Stomach (tissue), 8 donors: ENCODE measurements at regions not wholly inside any gene's neighbourhood (a gene's known extent, or its start where the extent isn't known, plus 50 kb on each side); places are given as distances from the start of the nearest gene placed in this dataset.

ENCODE experiments used
- DNase-seq, 2 donors: peaks; one replicate each; pipeline versions ENCODE4 v3.0.0 to v3.0.0-alpha.2; 2013 to 2019
- H3K27ac ChIP-seq, 5 donors: fragments of 200-600 bp in 4 of 5; sonication (generic) in 4 of 5; one replicate each; pipeline ENCODE4 v1.5.1; 2013 to 2019; ENCODE audit warnings: mild to moderate bottlenecking in 1 of 5, moderate library complexity in 1 of 5
- H3K27me3 ChIP-seq, 3 donors: fragments of 200-600 bp; sonication (generic); one replicate each; pipeline ENCODE4 v1.5.1; 2017 to 2019; ENCODE audit warnings: mixed run types in 1 of 3
- H3K36me3 ChIP-seq, 4 donors: fragments of 200-600 bp; sonication (generic); 1 replicate in 3 of 4; 2 replicates in 1 of 4; pipeline ENCODE4 v1.5.1; 2016 to 2019
- H3K4me1 ChIP-seq, 4 donors: fragments of 200-600 bp; sonication (generic); one replicate each; pipeline ENCODE4 v1.5.1; 2016 to 2019
- H3K4me3 ChIP-seq, 4 donors: fragments of 200-600 bp; sonication (generic) in 3 of 4; one replicate each; pipeline ENCODE4 v1.5.1; 2016 to 2019; ENCODE audit warnings: mild to moderate bottlenecking in 1 of 4
- H3K9me3 ChIP-seq, 4 donors: fragments of 200-600 bp; sonication (generic); one replicate each; pipeline ENCODE4 v1.5.1; 2016 to 2019
- EP300 ChIP-seq: sonication (generic); formaldehyde crosslinking; IDR thresholded peaks from one replicate; pipeline ENCODE4 v1.6.1; 2017; ENCODE audit warnings: antibody characterized with exemption
- POLR2A ChIP-seq, 4 donors: fragments of 450-650 bp; IDR thresholded peaks; one replicate each; pipeline ENCODE4 v1.6.1; 2016; ENCODE audit warnings: antibody characterized with exemption in 4 of 4, control low read depth in 2 of 4, mild to moderate bottlenecking in 1 of 4, moderate library complexity in 1 of 4
- POLR2AphosphoS5 ChIP-seq, 3 donors: sonication (generic); formaldehyde crosslinking; IDR thresholded peaks; one replicate each; pipeline ENCODE4 v1.6.1; 2016; ENCODE audit warnings: antibody characterized with exemption in 3 of 3
- WGBS, 5 donors: extraction: QIAGEN DNeasy Blood & Tissue Kit in 3 of 5; methylation state at CpG; one replicate each; pipeline versions ENCODE4 v1.1.5 to v1.1.7; 2013 to 2018; 5-methylcytosine and 5-hydroxymethylcytosine counted together
- intact Hi-C: fragments of 100-400 bp; cut with DNase I; formaldehyde crosslinking; loops from one replicate; pipeline ENCODE4 v1.15.1; 2023; ENCODE audit warnings: low total_unique reads
- TF ChIP-seq, protein P1 (sequence below), 7 experiments: fragments of 450-650 bp in 4 of 7; fragments of 200-600 bp in 3 of 7; sonication (generic) in 3 of 7; IDR thresholded peaks; one replicate each; pipeline ENCODE4 v1.5.1; 2016 to 2019; ENCODE audit warnings: antibody characterized with exemption in 7 of 7, control low read depth in 2 of 7, mild to moderate bottlenecking in 1 of 7
- donor health status: healthy with polysubstance abuse.
- donor health status: Bipolar disorder and iron deficiency.
- donor health status: healthy.

DNA sequence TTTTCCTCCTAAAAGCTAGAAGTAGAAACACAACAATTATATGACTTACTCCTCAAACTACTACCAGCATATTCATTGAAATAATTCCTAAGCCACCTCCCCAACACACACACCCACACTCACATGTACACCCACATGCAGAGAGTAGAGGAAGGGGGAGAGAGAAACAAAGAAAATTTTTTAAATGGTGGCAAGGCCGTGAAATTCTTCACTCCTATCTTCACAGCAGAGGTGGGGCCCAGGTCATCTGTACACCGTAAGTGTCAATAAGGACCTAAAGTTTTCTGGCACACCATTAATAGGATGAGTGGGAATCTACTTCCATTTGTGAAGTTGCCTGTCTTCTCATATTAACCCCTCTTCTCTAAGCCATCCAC is 73.9 kb upstream of the EGLN3 start:
- DNase-seq: no peak
- Histone ChIP-seq H3K4me3 (no peak overlapping the region), H3K27ac (peak overlapping the region in 3 of 5 donors; percentile 40 to 76 (median 56)), H3K4me1 (peaks cover under 1 to 8% (median 5%) of the 10 kb centered on the region in 4 donors), H3K27me3 (no peaks in the 10 kb centered on the region), H3K9me3 (no peaks in the 10 kb centered on the region), H3K36me3 (no peaks in the 10 kb centered on the region)
- intact Hi-C loops: no loop called here
- WGBS, 5 donors: 31 to 61% (median 39%) methylated on average over 2 of the region's 2 CpGs
- no peak for TF ChIP-seq POLR2A (IDR thresholded peaks at IDR 0.05)
- TF ChIP-seq, protein P1, sequence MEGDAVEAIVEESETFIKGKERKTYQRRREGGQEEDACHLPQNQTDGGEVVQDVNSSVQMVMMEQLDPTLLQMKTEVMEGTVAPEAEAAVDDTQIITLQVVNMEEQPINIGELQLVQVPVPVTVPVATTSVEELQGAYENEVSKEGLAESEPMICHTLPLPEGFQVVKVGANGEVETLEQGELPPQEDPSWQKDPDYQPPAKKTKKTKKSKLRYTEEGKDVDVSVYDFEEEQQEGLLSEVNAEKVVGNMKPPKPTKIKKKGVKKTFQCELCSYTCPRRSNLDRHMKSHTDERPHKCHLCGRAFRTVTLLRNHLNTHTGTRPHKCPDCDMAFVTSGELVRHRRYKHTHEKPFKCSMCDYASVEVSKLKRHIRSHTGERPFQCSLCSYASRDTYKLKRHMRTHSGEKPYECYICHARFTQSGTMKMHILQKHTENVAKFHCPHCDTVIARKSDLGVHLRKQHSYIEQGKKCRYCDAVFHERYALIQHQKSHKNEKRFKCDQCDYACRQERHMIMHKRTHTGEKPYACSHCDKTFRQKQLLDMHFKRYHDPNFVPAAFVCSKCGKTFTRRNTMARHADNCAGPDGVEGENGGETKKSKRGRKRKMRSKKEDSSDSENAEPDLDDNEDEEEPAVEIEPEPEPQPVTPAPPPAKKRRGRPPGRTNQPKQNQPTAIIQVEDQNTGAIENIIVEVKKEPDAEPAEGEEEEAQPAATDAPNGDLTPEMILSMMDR (IDR thresholded peaks at IDR 0.05): no peak
- TF ChIP-seq EP300: no peak
- TF ChIP-seq POLR2AphosphoS5 (IDR thresholded peaks at IDR 0.05): no peak

DNA sequence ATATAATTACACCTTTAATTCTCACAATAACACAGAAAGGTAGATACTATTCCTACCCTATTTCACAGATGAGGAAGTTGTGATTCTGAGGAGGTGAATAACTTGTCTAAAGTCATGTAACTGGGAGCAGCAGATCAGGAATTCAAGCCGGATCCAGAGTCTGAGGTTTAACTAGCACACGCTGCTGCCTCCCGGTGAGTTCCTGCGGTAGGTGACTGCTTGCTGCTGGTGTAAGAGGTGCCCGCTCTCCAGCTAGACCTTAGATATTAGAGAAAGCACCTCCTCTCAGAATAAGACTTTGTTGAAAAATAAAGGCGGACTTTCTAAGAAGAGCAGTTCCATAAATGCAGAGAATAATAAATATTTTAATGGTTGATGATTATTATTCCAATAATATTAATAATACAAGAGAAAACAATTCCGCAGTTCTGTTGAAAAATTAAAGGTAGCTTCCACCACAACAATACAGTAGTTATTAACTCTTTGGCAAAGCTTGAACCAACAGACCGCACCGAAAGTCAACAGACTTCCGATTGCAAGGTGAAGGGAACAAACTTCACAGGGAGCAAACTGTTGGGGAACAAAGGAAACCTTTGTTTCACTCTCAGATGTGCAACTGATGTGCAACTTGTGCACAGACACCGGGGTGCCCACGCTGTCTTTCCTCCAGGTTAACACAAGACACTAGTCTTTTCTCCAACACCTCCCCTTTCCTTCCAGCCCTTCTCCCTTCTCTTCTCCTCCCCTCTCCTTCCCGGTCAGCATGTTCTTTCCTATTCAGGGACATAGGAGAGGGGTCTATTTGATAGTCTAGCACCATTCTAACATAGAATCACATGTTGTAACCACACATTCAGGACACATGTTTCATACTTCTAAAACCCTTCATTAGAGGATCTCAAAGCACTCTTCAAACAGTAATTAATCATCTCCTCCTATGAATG is 73.2 kb upstream of the EGLN3 start:
- H3K9me3 ChIP-seq: no peaks in the 10 kb centered on the region
- no peaks in the 10 kb centered on the region for H3K36me3 ChIP-seq
- WGBS, 5 donors: 33 to 51% (median 42%) methylated on average over 13 of the region's 13 CpGs
- H3K27me3 ChIP-seq: no peaks in the 10 kb centered on the region
- DNase-seq: peak in 1 of 2 donors; percentile 82
- intact Hi-C loops: no loop called here
- peaks cover 0 to 9% (median 2%) of the 10 kb centered on the region in 4 donors for H3K4me1 ChIP-seq
- peak overlapping the region in 4 of 5 donors; percentile 40 to 76 (median 63) for H3K27ac ChIP-seq
- TF ChIP-seq POLR2A (IDR thresholded peaks at IDR 0.05) (no peak), POLR2AphosphoS5 (IDR thresholded peaks at IDR 0.05) (no peak), EP300 (no peak)
- TF ChIP-seq, protein P1 (IDR thresholded peaks at IDR 0.05): no peak
- H3K4me3 ChIP-seq: no peak overlapping the region

DNA sequence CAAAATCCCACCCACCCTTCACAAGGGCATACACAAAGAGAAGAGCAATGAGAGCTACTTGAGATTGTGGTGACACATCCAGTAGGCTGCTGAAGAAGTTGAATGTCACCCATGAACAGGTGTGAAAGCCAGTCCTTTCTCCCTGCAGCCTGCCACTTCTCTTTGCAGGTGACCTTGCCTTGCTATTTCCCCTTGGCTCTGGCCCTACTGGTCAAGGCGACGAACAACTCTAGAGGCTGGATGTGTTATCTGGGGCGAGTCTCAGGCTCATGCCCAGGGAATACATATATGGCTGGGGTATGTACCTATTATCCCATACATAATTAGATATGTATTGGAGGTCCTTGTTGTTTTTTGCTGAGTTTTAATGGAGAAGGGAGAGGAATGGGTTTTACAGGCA is 70.2 kb upstream of the EGLN3 start:
- no peaks in the 10 kb centered on the region for H3K36me3 ChIP-seq
- WGBS, 5 donors: 33 to 84% (median 43%) methylated on average over 3 of the region's 3 CpGs
- peaks cover 0 to 11% (median 2%) of the 10 kb centered on the region in 4 donors for H3K4me1 ChIP-seq
- no peaks in the 10 kb centered on the region for H3K27me3 ChIP-seq
- no peak for TF ChIP-seq POLR2AphosphoS5 (IDR thresholded peaks at IDR 0.05)
- TF ChIP-seq POLR2A (IDR thresholded peaks at IDR 0.05): no peak
- TF ChIP-seq, protein P1 (IDR thresholded peaks at IDR 0.05): no peak
- TF ChIP-seq EP300: no peak
- intact Hi-C loops: no loop called here
- no peaks in the 10 kb centered on the region for H3K9me3 ChIP-seq
- DNase-seq: no peak
- H3K27ac ChIP-seq: no peak overlapping the region
- no peak overlapping the region for H3K4me3 ChIP-seq

DNA sequence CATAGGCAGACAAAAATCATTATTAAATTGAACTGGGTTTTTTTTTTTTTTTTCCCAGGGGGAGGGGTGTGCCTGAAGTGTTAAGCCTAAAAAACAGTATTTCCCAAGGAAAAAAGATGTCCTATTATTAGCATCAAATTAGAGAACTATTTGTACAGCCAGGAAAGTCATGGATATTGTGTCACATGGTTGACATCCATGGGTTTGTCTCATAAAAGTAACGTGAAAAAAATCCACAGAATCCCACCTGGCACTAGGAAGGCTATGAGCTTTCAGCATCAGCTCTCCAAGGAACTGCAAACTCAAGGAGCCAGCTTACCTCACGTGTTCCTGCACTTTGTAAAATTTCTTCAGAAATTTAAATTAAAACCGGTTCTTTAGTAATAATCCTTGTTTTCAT is 69.1 kb upstream of the EGLN3 start:
- Histone ChIP-seq H3K36me3 (no peaks in the 10 kb centered on the region), H3K27ac (peak overlapping the region in 1 of 5 donors; percentile 55), H3K27me3 (no peaks in the 10 kb centered on the region), H3K4me3 (no peak overlapping the region), H3K9me3 (no peaks in the 10 kb centered on the region), H3K4me1 (peaks cover 0 to 11% (median 2%) of the 10 kb centered on the region in 4 donors)
- intact Hi-C loops: no loop called here
- 88 to 91% (median 90%) methylated on average over 3 of the region's 3 CpGs for WGBS, 5 donors
- TF ChIP-seq EP300: no peak
- TF ChIP-seq POLR2AphosphoS5 (IDR thresholded peaks at IDR 0.05): no peak
- TF ChIP-seq POLR2A (IDR thresholded peaks at IDR 0.05): no peak
- TF ChIP-seq, protein P1 (IDR thresholded peaks at IDR 0.05): no peak
- DNase-seq: no peak
